Muscle of leg (tissue), 3 donors: ENCODE measurements at regions not wholly inside any gene's neighbourhood (a gene's known extent, or its start where the extent isn't known, plus 50 kb on each side); places are given as distances from the start of the nearest gene placed in this dataset.

Experiments used
- DNase-seq: peaks from one replicate; pipeline ENCODE4 v3.0.0; 2013
- H3K27ac ChIP-seq: one replicate; pipeline ENCODE4 v1.5.1; 2013; ENCODE audit warnings: mild to moderate bottlenecking, low read length, control low read depth
- H3K27me3 ChIP-seq: one replicate; pipeline ENCODE4 v1.6.1; 2013; ENCODE audit warnings: low read length; ENCODE audit not compliant: control insufficient read depth, insufficient read depth
- H3K36me3 ChIP-seq: one replicate; pipeline ENCODE4 v1.6.1; 2013; ENCODE audit warnings: low read length; ENCODE audit not compliant: control insufficient read depth, insufficient read depth
- H3K4me1 ChIP-seq: one replicate; pipeline ENCODE4 v1.6.1; 2013; ENCODE audit warnings: low read length; ENCODE audit not compliant: control insufficient read depth, insufficient read depth
- H3K4me3 ChIP-seq: one replicate; pipeline ENCODE4 v1.5.1; 2013; ENCODE audit warnings: low read length, control low read depth
- H3K9me3 ChIP-seq: replicated peaks from 2 replicates; pipeline ENCODE4 v1.6.1; 2013; ENCODE audit warnings: low read depth, low read length; ENCODE audit not compliant: control insufficient read depth
- WGBS: methylation state at CpG from one replicate; pipeline ENCODE4 v1.1.5; 2013; ENCODE audit warnings: missing lambda C conversion rate; ENCODE audit not compliant: insufficient coverage; 5-methylcytosine and 5-hydroxymethylcytosine counted together

- Histone ChIP-seq H3K36me3 (no peaks in the 10 kb centered on the region), H3K9me3 (no peaks in the 10 kb centered on the region), H3K4me1 (no peaks in the 10 kb centered on the region), H3K4me3 (no peak overlapping the region), H3K27ac (no peak overlapping the region), H3K27me3 (no peaks in the 10 kb centered on the region)
- no CpG with 5 or more reads among the region's 1 CpG for WGBS
- DNase-seq: no peak
These were observed 89.0 kb downstream of the NAF1 start for GRCh38 chr4:163077680-163078079.

GRCh38 chr4:163072222-163072621, 94.5 kb downstream of the NAF1 start:
- no peak for DNase-seq
- H3K27ac ChIP-seq: no peak overlapping the region
- H3K4me3 ChIP-seq: no peak overlapping the region
- no peaks in the 10 kb centered on the region for H3K27me3 ChIP-seq
- H3K4me1 ChIP-seq: no peaks in the 10 kb centered on the region
- no CpG with 5 or more reads among the region's 4 CpGs for WGBS
- no peaks in the 10 kb centered on the region for H3K9me3 ChIP-seq
- H3K36me3 ChIP-seq: no peaks in the 10 kb centered on the region

- H3K36me3 ChIP-seq: no peaks in the 10 kb centered on the region
- no peaks in the 10 kb centered on the region for H3K27me3 ChIP-seq
- no peak overlapping the region for H3K27ac ChIP-seq
- no peak overlapping the region for H3K4me3 ChIP-seq
- no peaks in the 10 kb centered on the region for H3K9me3 ChIP-seq
- peak; percentile 7 for DNase-seq
- no peaks in the 10 kb centered on the region for H3K4me1 ChIP-seq
These were observed 95.4 kb downstream of the NAF1 start for GRCh38 chr4:163071308-163071707.

GRCh38 chr4:163070023-163070422, 96.7 kb downstream of the NAF1 start:
- Histone ChIP-seq H3K27me3 (no peaks in the 10 kb centered on the region), H3K27ac (no peak overlapping the region), H3K4me1 (no peaks in the 10 kb centered on the region), H3K36me3 (no peaks in the 10 kb centered on the region), H3K9me3 (no peaks in the 10 kb centered on the region), H3K4me3 (no peak overlapping the region)
- no CpG with 5 or more reads among the region's 2 CpGs for WGBS
- no peak for DNase-seq

GRCh38 chr4:163063891-163064290, 102.8 kb downstream of the NAF1 start:
- peak; percentile 3 for DNase-seq
- 91% methylated on average over 1 of the region's 3 CpGs for WGBS
- no peaks in the 10 kb centered on the region for H3K36me3 ChIP-seq
- no peaks in the 10 kb centered on the region for H3K27me3 ChIP-seq
- no peak overlapping the region for H3K4me3 ChIP-seq
- H3K9me3 ChIP-seq: no peaks in the 10 kb centered on the region
- H3K4me1 ChIP-seq: no peaks in the 10 kb centered on the region
- H3K27ac ChIP-seq: no peak overlapping the region

GRCh38 chr4:163048447-163048846, 118.2 kb downstream of the NAF1 start:
- no peaks in the 10 kb centered on the region for H3K4me1 ChIP-seq
- peak; percentile 5 for DNase-seq
- no peaks in the 10 kb centered on the region for H3K9me3 ChIP-seq
- no CpG with 5 or more reads among the region's 3 CpGs for WGBS
- H3K4me3 ChIP-seq: no peak overlapping the region
- no peaks in the 10 kb centered on the region for H3K36me3 ChIP-seq
- H3K27me3 ChIP-seq: no peaks in the 10 kb centered on the region
- H3K27ac ChIP-seq: no peak overlapping the region

GRCh38 chr4:163042306-163042705, 124.4 kb downstream of the NAF1 start:
- no peaks in the 10 kb centered on the region for H3K36me3 ChIP-seq
- no CpG with 5 or more reads among the region's 3 CpGs for WGBS
- no peaks in the 10 kb centered on the region for H3K4me1 ChIP-seq
- no peak for DNase-seq
- no peak overlapping the region for H3K27ac ChIP-seq
- no peaks in the 10 kb centered on the region for H3K9me3 ChIP-seq
- H3K27me3 ChIP-seq: no peaks in the 10 kb centered on the region
- H3K4me3 ChIP-seq: no peak overlapping the region

- Histone ChIP-seq H3K9me3 (no peaks in the 10 kb centered on the region), H3K27ac (no peak overlapping the region), H3K27me3 (no peaks in the 10 kb centered on the region), H3K4me1 (no peaks in the 10 kb centered on the region), H3K4me3 (no peak overlapping the region), H3K36me3 (no peaks in the 10 kb centered on the region)
- 86% methylated on average over 1 of the region's 1 CpG for WGBS
- no peak for DNase-seq
These were observed 149.6 kb downstream of the NAF1 start for GRCh38 chr4:163017135-163017534.

GRCh38 chr4:163012816-163013215, 153.9 kb downstream of the NAF1 start:
- Histone ChIP-seq H3K27ac (no peak overlapping the region), H3K4me1 (no peaks in the 10 kb centered on the region), H3K4me3 (no peak overlapping the region), H3K36me3 (no peaks in the 10 kb centered on the region), H3K9me3 (peaks cover 3% of the 10 kb centered on the region), H3K27me3 (no peaks in the 10 kb centered on the region)
- DNase-seq: peak; percentile 55
- no CpG with 5 or more reads among the region's 4 CpGs for WGBS

- no peak overlapping the region for H3K27ac ChIP-seq
- no peaks in the 10 kb centered on the region for H3K9me3 ChIP-seq
- WGBS: 76% methylated on average over 4 of the region's 4 CpGs
These were observed 162.7 kb downstream of the NAF1 start for GRCh38 chr4:163003979-163004378.

GRCh38 chr4:162988530-162988929, 178.2 kb downstream of the NAF1 start:
- Histone ChIP-seq H3K9me3 (peaks cover 4% of the 10 kb centered on the region), H3K27me3 (no peaks in the 10 kb centered on the region), H3K4me3 (no peak overlapping the region), H3K36me3 (no peaks in the 10 kb centered on the region), H3K27ac (no peak overlapping the region), H3K4me1 (no peaks in the 10 kb centered on the region)
- no peak for DNase-seq

More at GRCh38 chr4:163003979-163004378, 162.7 kb downstream of the NAF1 start:
- no peak for DNase-seq
- H3K27me3 ChIP-seq: no peaks in the 10 kb centered on the region
- H3K4me3 ChIP-seq: no peak overlapping the region
- H3K4me1 ChIP-seq: no peaks in the 10 kb centered on the region
- H3K36me3 ChIP-seq: no peaks in the 10 kb centered on the region
